DOHH2 (cell line): ENCODE measurements at regions not wholly inside any gene's neighbourhood (a gene's known extent, or its start where the extent isn't known, plus 50 kb on each side); places are given as distances from the start of the nearest gene placed in this dataset.

ENCODE experiments used
- CTCF ChIP-seq: fragments of 200-600 bp; sonication (generic); IDR thresholded peaks from one replicate; pipeline ENCODE4 v1.5.1; 2014; ENCODE audit warnings: antibody characterized with exemption, mild to moderate bottlenecking, low read depth, low read length; ENCODE audit not compliant: poor library complexity, severe bottlenecking
- EZH2phosphoT487 ChIP-seq: fragments of 200-600 bp; sonication (generic); IDR thresholded peaks from 2 replicates; pipeline ENCODE4 v1.6.1; 2017; ENCODE audit warnings: borderline replicate concordance, mild to moderate bottlenecking, antibody characterized with exemption, low read length, moderate library complexity, mixed read lengths

- TF ChIP-seq CTCF (no peak), EZH2phosphoT487 (no peak)
Observed at GRCh38 chr5:123790226-123790625, 278.2 kb downstream of the CSNK1G3 start.
